ENCODE measurements at regions not wholly inside any gene's neighbourhood (a gene's known extent, or its start where the extent isn't known, plus 50 kb on each side); places are given as distances from the start of the nearest gene placed in this dataset.

DNA sequence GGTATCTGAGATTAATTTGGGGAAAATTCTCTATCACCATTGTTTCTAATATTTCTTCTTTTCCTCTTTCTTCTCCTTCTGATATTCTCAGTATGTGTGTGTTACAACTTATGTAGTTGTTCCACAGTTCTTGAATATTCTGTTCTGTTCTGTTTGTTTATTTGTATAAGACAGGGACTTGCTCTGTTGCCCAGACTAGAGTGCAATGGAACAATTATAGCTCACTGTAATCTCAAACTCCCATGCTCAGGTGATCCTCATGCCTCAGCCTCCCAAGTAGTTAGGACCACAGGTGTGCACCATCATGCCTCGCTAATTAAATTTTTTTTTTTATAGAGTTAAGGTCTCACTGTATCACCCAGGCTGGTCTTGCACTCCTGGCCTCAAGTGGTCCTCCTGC is 145.8 kb upstream of the TUT7 start:
- TF ChIP-seq, protein P1, sequence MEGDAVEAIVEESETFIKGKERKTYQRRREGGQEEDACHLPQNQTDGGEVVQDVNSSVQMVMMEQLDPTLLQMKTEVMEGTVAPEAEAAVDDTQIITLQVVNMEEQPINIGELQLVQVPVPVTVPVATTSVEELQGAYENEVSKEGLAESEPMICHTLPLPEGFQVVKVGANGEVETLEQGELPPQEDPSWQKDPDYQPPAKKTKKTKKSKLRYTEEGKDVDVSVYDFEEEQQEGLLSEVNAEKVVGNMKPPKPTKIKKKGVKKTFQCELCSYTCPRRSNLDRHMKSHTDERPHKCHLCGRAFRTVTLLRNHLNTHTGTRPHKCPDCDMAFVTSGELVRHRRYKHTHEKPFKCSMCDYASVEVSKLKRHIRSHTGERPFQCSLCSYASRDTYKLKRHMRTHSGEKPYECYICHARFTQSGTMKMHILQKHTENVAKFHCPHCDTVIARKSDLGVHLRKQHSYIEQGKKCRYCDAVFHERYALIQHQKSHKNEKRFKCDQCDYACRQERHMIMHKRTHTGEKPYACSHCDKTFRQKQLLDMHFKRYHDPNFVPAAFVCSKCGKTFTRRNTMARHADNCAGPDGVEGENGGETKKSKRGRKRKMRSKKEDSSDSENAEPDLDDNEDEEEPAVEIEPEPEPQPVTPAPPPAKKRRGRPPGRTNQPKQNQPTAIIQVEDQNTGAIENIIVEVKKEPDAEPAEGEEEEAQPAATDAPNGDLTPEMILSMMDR (IDR thresholded peaks at IDR 0.05; ENCODE audit: borderline replicate concordance, extremely low read depth, insufficient read depth) = no peak
- FAIRE-seq (no peak), DNase-seq (no peak)
- H3K4me3 ChIP-seq (ENCODE audit: low read length in 3 of 3) = no peak overlapping the region
- H3K27ac ChIP-seq (ENCODE audit: low read depth in 2 of 2, low read length in 2 of 2) = no peak overlapping the region
- no peaks in the 10 kb centered on the region for H3K4me1 ChIP-seq (ENCODE audit: control insufficient read depth in 2 of 3, insufficient read depth in 2 of 3, low read depth in 1 of 3, low read length in 3 of 3)
- no peak overlapping the region for H3K9ac ChIP-seq (ENCODE audit: low read length in 3 of 3)
- no peaks in the 10 kb centered on the region for H3K9me3 ChIP-seq (ENCODE audit: control insufficient read depth in 2 of 3, insufficient read depth in 1 of 3, low read length in 3 of 3)
- intact Hi-C loops (cut with DNase I) = no loop called here
- H3K36me3 ChIP-seq (ENCODE audit: control insufficient read depth in 2 of 3, insufficient read depth in 3 of 3, low read length in 3 of 3) = no peaks in the 10 kb centered on the region
- no peaks in the 10 kb centered on the region for H3K27me3 ChIP-seq (ENCODE audit: control insufficient read depth, insufficient read depth, low read length)

DNA sequence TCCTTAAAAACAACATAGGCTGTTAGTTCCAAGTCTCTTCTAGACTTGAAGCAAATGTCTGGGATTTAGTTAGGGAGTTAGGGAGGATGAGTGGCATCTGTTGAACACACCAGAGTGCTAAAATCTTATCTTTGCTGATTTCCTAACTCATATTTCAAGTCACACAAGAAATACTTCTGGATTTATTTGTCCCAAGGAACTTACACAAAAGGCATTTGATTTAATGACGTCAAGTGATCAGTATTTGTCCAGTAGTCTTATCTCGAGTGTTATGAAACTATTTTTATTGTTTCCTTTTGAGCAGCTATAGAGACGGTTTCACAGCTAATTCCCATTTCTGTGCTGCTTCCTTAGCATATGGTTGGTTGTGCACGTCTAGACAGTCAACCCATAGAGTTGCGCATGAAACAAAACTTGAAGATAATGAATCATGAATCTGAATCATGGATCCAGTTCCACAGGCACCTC is 140.5 kb upstream of the TUT7 start:
- Histone ChIP-seq H3K36me3 (ENCODE audit: control insufficient read depth in 2 of 3, insufficient read depth in 3 of 3, low read length in 3 of 3) (no peaks in the 10 kb centered on the region), H3K9ac (ENCODE audit: low read length in 3 of 3) (no peak overlapping the region), H3K27ac (ENCODE audit: low read depth in 2 of 2, low read length in 2 of 2) (no peak overlapping the region), H3K4me1 (ENCODE audit: control insufficient read depth in 2 of 3, insufficient read depth in 2 of 3, low read depth in 1 of 3, low read length in 3 of 3) (no peaks in the 10 kb centered on the region), H3K9me3 (ENCODE audit: control insufficient read depth in 2 of 3, insufficient read depth in 1 of 3, low read length in 3 of 3) (no peaks in the 10 kb centered on the region), H3K4me3 (ENCODE audit: low read length in 3 of 3) (no peak overlapping the region), H3K27me3 (ENCODE audit: control insufficient read depth, insufficient read depth, low read length) (no peaks in the 10 kb centered on the region)
- TF ChIP-seq, protein P1 (IDR thresholded peaks at IDR 0.05; ENCODE audit: borderline replicate concordance, extremely low read depth, insufficient read depth) = no peak
- peak in 2 of 5 donors; percentile 38 to 46 for DNase-seq
- intact Hi-C loops (cut with DNase I) = loop anchor here (10.0 kb wide), 1 partner anchor 830 kb away; no protein-coding TSS in a partner anchor
- FAIRE-seq = no peak

DNA sequence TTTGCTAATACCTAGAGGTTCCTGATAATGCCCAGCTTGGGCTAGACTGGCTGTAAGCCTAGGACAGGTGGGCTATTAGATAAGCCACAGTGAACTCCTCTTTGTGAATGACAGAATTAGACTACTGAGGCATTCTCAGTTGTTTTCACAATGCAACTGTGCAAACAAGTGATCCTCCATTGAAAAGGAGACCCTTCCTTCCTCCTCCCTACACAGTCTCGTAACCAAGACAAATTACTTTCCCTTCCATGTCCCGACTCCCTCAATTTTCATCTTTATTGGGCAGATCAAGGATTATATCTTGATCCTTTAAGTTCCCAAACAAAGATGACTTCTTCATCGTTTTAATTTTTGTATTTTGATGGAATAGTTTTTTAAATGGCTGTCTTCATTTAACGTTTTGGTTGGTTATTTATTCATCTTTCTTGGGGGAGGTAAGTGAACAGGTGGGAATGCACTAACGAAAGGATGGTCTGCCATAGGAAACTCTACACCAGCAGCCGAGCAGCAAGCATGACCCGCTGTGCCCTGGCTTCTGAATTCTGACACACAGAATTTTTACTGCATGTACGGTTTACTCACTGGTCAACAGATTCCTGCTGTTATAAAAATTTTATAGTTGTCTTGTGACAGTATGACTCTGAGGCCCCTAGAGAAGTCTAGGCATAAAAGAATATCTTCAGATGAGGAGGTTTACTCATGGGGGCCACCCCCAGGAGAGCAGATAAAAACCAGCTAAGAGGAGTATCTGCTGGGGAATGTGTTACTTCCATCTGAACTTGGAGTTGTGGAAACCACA is 137.5 kb upstream of the TUT7 start:
- Histone ChIP-seq H3K4me3 (ENCODE audit: low read length in 3 of 3) (no peak overlapping the region), H3K4me1 (ENCODE audit: control insufficient read depth in 2 of 3, insufficient read depth in 2 of 3, low read depth in 1 of 3, low read length in 3 of 3) (no peaks in the 10 kb centered on the region), H3K27me3 (ENCODE audit: control insufficient read depth, insufficient read depth, low read length) (no peaks in the 10 kb centered on the region), H3K9me3 (ENCODE audit: control insufficient read depth in 2 of 3, insufficient read depth in 1 of 3, low read length in 3 of 3) (no peaks in the 10 kb centered on the region), H3K27ac (ENCODE audit: low read depth in 2 of 2, low read length in 2 of 2) (no peak overlapping the region), H3K9ac (ENCODE audit: low read length in 3 of 3) (no peak overlapping the region), H3K36me3 (ENCODE audit: control insufficient read depth in 2 of 3, insufficient read depth in 3 of 3, low read length in 3 of 3) (no peaks in the 10 kb centered on the region)
- intact Hi-C loops (cut with DNase I) = loop anchor here (10.0 kb wide), 1 partner anchor 833 kb away; no protein-coding TSS in a partner anchor
- DNase-seq (peak in 3 of 5 donors; percentile 68 to 72 (median 71)), FAIRE-seq (no peak)
- TF ChIP-seq, protein P1 (IDR thresholded peaks at IDR 0.05; ENCODE audit: borderline replicate concordance, extremely low read depth, insufficient read depth) = no peak
